ENCODE measurements at regions not wholly inside any gene's neighbourhood (a gene's known extent, or its start where the extent isn't known, plus 50 kb on each side); places are given as distances from the start of the nearest gene placed in this dataset.

DNA sequence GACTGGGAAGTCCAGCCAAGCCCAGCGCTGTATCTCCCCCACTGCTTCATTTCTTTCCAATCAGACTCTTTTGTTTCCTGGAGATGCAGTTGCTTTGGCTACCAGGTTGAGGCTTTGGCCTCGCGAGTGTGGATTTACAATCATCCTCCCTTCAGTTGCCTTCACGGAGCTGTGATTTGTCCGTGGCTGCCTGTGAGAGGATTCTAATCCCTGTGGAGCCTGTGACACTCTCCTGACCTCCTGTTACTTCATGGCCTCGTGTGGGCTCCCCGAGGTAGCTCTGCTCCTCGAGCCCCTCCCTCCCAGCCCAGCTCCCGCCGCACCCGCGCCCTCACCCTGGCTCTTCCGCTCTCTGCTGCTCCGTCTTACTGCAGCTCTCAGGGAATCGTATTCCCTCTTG lies 107.2 kb upstream of the STC2 start:
- TF ChIP-seq, protein P1, sequence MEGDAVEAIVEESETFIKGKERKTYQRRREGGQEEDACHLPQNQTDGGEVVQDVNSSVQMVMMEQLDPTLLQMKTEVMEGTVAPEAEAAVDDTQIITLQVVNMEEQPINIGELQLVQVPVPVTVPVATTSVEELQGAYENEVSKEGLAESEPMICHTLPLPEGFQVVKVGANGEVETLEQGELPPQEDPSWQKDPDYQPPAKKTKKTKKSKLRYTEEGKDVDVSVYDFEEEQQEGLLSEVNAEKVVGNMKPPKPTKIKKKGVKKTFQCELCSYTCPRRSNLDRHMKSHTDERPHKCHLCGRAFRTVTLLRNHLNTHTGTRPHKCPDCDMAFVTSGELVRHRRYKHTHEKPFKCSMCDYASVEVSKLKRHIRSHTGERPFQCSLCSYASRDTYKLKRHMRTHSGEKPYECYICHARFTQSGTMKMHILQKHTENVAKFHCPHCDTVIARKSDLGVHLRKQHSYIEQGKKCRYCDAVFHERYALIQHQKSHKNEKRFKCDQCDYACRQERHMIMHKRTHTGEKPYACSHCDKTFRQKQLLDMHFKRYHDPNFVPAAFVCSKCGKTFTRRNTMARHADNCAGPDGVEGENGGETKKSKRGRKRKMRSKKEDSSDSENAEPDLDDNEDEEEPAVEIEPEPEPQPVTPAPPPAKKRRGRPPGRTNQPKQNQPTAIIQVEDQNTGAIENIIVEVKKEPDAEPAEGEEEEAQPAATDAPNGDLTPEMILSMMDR (IDR thresholded peaks at IDR 0.05), result no peak
- no peak for ATAC-seq (ENCODE audit: low FRiP score)
- DNase-seq (ENCODE audit: low spot score), result no peak

DNA sequence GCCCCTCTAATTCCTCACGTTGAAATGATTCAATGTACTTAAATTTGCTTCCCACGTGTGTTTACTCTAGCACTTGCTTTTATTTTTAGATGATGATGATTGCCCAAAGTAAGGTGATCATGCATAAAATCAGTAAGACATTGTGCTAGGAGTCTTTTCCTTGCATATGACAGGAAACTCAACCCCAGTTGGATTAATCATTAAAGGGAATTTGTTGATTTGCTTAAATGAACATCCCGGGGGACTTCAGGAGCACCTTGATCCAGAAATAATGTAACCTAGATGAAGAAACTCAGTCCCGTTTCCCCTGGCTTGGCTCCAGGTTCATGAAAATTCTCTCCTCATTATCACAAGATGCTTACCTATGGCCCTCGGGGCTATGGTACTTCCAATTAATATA lies 106.1 kb upstream of the STC2 start:
- TF ChIP-seq, protein P1 (IDR thresholded peaks at IDR 0.05), result no peak
- DNase-seq (ENCODE audit: low spot score) (no peak), ATAC-seq (ENCODE audit: low FRiP score) (no peak)

DNA sequence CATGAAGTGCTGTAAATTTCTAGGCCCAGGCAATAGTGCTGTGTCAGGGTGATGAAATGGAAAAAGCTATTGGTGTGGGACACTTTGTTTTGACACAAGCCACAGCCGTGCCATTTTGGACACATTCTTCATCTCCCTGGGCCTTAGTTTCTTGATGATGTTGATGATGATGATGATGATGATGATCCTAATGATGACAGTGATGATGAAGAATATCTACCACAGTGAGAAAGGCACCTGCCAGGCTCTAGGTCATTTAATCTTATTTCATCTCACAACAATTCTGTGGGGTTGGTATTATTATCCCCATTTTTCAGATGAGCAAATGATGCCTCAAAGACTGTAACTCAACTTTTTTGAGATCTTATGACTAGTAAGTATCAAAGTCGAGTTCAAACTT lies 102.2 kb upstream of the STC2 start:
- DNase-seq (ENCODE audit: low spot score) (no peak), ATAC-seq (ENCODE audit: low FRiP score) (no peak)
- TF ChIP-seq, protein P1 (IDR thresholded peaks at IDR 0.05), result no peak

DNA sequence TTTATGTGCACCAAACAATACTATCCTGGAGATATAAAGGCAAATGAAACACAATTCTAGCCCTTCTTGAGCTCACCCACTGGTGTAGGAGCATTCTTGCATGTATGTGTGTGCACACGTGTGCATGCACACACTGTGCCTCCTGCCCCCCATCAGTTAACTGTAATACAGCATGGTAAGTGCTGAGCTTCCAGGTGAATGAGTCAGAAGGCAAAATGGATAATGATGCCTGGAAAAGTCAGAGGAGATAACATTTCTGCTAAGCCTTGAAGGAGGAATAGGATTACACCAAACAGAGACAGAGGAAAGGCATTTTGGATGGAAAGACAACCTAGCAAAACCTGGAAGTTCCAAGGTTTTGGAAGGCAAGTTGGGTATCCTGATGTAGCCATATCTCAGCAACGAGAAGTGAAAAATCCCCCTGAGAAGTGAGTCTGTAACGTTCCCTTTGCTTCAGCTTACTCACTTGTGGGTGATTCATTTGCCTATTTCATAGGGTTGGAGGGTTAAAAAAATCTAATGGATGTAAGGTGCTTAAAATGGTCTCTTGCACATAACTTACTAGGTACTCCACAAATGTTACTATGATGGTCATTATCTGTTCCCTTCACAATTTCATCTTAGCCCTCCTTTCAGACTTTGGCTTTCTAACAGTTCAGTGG lies 101.4 kb upstream of the STC2 start:
- TF ChIP-seq, protein P1 (IDR thresholded peaks at IDR 0.05), result no peak
- DNase-seq (ENCODE audit: low spot score) (no peak), ATAC-seq (ENCODE audit: low FRiP score) (no peak)

DNA sequence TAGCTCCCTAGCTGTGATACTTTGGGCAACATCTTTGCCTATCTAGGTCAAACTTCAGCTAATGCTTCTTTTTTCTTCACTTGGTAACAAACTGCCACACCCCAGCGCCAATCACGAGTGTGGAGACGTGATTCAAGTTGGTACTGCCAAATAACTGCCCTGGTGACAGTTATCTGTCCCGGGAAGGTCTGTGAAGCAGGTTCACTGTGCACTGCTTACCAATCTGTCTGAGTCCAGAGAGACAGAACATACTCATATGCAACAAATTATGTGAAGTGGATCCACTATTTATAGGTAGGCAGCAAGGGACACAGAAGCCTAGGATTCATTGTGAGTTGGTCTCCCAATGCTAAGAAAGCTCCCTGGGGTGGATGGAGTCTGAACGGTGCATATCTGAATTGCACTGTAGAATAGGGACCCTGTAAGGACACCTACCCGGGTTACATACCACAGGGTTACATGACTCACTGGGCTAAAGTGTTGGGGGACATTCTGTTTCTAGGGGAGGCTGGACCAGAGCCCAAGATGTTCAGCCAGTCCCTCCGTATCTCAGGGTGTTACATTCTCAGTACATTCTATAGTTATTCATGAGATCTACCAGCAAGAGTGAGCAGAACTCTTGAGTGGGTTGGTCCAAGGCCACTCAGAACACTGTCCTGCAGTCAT lies 95.4 kb upstream of the STC2 start:
- no peak for DNase-seq (ENCODE audit: low spot score)
- no peak for ATAC-seq (ENCODE audit: low FRiP score)
- TF ChIP-seq, protein P1 (IDR thresholded peaks at IDR 0.05), result no peak

DNA sequence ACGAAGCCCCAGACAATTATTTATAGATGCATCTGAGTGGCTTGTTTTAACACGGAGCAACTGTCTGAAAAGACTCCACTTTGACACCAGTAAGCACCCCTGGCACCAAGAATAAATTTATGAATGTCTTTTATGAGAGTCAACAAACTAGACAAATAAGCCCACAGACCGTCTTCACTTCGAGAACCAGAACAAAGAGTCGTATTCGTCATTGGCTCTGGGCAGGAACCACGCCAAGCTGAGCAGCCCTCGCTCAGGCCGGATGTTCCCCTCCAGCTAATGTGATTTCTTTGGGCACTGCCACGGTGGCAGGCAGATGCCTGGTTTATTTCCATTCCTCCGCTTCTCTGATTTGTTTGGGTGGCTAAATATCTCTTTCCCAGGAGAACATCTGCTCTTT lies 91.9 kb upstream of the STC2 start:
- no peak for DNase-seq (ENCODE audit: low spot score)
- TF ChIP-seq, protein P1 (IDR thresholded peaks at IDR 0.05), result no peak
- ATAC-seq (ENCODE audit: low FRiP score), result no peak

DNA sequence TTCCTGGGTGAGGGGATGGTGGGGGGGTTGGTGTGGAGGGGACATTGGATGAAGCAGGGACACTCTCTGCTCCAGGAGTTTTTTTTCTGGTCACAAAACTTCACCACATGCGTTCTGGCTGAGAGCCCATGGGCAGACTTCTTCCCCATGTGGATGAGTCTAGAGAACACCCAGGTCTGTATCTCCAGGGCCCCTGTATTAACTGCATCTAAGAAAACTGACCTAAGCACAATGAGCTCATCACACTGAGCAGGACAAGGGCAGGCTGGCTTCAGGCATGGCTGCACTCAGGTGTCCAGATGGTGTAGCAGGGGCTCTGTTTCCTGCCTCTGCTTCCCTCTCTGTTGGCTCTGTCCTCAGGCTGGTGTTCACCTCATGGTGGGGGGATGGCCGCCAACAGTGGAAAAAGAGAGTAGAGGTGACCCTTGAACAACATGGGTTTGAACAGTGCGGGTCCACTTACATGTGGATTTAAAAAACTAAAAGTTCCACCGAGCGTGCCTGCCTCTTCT lies 85.3 kb upstream of the STC2 start:
- TF ChIP-seq, protein P1 (IDR thresholded peaks at IDR 0.05), result no peak
- no peak for ATAC-seq (ENCODE audit: low FRiP score)
- DNase-seq (ENCODE audit: low spot score), result no peak

All from omental fat pad (tissue), 3 donors.